ENCODE measurements at regions not wholly inside any gene's neighbourhood (a gene's known extent, or its start where the extent isn't known, plus 50 kb on each side); places are given as distances from the start of the nearest gene placed in this dataset.

DNA sequence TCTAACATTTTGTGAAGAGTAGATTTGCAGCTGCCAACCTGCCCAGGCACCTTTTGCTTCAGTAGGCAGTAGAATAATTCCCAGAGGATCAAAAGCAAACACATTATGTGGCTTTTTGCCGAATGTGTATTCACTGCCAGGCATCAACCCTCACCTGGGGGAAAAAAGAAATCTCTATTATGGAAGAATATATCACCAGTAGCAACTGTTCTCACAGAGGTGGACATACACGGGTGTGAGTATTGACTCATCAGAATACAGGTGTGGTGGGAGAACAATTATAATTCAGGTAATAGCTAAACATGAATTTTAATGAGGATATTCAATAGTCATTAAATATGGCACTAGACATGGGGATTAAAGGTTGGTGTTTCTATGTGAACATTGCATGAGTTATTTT lies 910.7 kb downstream of the TFAP2A start:
- peaks cover 3% of the 10 kb centered on the region for H3K4me1 ChIP-seq
- no peak for DNase-seq (ENCODE audit: extremely low spot score in 2 of 2)
- no peak overlapping the region for H3K27ac ChIP-seq
- intact Hi-C loops (cut with DNase I), result no loop called here
- H3K9me3 ChIP-seq, result no peaks in the 10 kb centered on the region
- no peak for TF ChIP-seq POLR2AphosphoS5 (IDR thresholded peaks at IDR 0.05; ENCODE audit: insufficient read depth in 1 of 2, low read depth in 1 of 2)
- no peak for TF ChIP-seq POLR2A (IDR thresholded peaks at IDR 0.05)
- TF ChIP-seq, protein P1, sequence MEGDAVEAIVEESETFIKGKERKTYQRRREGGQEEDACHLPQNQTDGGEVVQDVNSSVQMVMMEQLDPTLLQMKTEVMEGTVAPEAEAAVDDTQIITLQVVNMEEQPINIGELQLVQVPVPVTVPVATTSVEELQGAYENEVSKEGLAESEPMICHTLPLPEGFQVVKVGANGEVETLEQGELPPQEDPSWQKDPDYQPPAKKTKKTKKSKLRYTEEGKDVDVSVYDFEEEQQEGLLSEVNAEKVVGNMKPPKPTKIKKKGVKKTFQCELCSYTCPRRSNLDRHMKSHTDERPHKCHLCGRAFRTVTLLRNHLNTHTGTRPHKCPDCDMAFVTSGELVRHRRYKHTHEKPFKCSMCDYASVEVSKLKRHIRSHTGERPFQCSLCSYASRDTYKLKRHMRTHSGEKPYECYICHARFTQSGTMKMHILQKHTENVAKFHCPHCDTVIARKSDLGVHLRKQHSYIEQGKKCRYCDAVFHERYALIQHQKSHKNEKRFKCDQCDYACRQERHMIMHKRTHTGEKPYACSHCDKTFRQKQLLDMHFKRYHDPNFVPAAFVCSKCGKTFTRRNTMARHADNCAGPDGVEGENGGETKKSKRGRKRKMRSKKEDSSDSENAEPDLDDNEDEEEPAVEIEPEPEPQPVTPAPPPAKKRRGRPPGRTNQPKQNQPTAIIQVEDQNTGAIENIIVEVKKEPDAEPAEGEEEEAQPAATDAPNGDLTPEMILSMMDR (IDR thresholded peaks at IDR 0.05), result no peak
- H3K27me3 ChIP-seq, result no peaks in the 10 kb centered on the region
- H3K36me3 ChIP-seq, result no peaks in the 10 kb centered on the region
- H3K4me3 ChIP-seq, result no peak overlapping the region

DNA sequence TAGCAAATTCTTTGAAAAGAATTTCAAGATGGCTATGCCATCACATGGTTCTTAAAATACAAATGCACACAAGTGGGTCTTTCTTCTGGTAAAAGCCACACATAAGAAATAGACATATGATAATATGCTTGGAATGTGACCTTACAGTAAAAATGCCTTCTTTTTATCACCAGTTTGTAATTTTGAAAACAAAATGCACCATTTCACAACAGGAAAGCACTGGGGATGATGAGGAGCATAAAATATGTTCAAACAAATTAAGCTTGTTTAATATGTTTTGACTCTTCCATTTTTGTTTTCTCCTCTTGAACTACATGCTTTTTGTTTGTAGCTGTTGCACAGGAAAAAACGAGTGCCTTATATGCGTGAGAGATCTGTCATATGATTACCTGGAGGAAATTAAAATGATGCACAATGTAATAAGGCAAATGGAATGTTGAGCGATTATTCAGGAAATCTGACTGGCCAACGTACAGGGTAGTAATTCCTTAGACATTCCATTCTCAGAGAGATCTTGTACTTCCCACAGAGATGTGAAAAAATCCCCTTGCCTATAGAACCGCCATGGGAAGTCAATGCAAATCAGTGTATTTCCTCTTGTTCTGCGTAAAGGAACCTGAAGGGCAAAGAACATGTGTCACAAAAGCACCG lies 911.6 kb downstream of the TFAP2A start:
- TF ChIP-seq POLR2A (IDR thresholded peaks at IDR 0.05), result no peak
- TF ChIP-seq POLR2AphosphoS5 (IDR thresholded peaks at IDR 0.05; ENCODE audit: insufficient read depth in 1 of 2, low read depth in 1 of 2), result no peak
- TF ChIP-seq, protein P1 (IDR thresholded peaks at IDR 0.05), result no peak
- Histone ChIP-seq H3K27ac (no peak overlapping the region), H3K27me3 (no peaks in the 10 kb centered on the region), H3K36me3 (no peaks in the 10 kb centered on the region), H3K4me3 (no peak overlapping the region), H3K4me1 (peaks cover 3% of the 10 kb centered on the region), H3K9me3 (no peaks in the 10 kb centered on the region)
- intact Hi-C loops (cut with DNase I), result no loop called here
- DNase-seq (ENCODE audit: extremely low spot score in 2 of 2), result no peak

DNA sequence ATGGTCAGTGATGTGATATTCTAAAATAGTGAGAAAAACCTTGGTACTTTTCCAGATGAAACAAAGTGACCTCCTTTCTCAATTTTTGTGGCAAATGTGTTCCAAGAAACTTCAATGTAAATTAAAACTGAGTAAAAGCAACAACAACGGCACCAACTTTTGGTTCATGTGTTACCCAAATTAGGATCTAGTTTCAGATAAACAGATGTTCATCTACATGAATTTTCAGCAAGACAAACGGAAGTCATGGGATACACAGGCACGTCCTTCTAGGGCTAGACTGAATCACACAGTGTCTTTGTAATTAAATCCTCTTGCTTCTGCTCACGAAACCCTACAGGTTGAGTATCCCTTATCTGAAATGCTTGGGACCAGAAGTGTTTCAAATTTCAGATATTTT lies 915.2 kb downstream of the TFAP2A start:
- no peak for TF ChIP-seq POLR2AphosphoS5 (IDR thresholded peaks at IDR 0.05; ENCODE audit: insufficient read depth in 1 of 2, low read depth in 1 of 2)
- TF ChIP-seq, protein P1 (IDR thresholded peaks at IDR 0.05), result no peak
- TF ChIP-seq POLR2A (IDR thresholded peaks at IDR 0.05), result no peak
- DNase-seq (ENCODE audit: extremely low spot score in 2 of 2), result no peak
- Histone ChIP-seq H3K27me3 (no peaks in the 10 kb centered on the region), H3K4me3 (no peak overlapping the region), H3K27ac (no peak overlapping the region), H3K9me3 (no peaks in the 10 kb centered on the region), H3K36me3 (no peaks in the 10 kb centered on the region), H3K4me1 (peaks cover 3% of the 10 kb centered on the region)
- intact Hi-C loops (cut with DNase I), result no loop called here

DNA sequence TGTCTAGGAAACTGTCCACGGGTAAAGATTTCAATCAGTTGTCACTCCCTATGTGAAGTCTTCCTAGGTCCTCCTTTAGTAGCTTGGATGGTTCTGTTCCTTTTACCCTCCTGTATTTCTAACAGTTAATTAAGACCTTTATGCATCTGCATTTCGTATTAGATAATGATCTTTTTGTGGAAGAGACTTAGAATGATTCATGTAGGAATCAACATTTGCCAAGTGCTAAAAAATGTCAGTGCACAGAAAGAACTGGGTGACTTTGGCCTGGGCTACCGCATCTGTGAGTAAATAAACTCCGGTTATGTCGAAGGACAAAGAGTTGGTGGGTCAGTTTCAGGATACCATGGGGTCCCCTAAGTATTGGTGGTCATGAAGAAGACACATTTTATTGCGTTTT lies 918.0 kb downstream of the TFAP2A start:
- no peaks in the 10 kb centered on the region for H3K27me3 ChIP-seq
- no peaks in the 10 kb centered on the region for H3K4me1 ChIP-seq
- H3K27ac ChIP-seq, result no peak overlapping the region
- no peak for DNase-seq (ENCODE audit: extremely low spot score in 2 of 2)
- no peaks in the 10 kb centered on the region for H3K9me3 ChIP-seq
- H3K36me3 ChIP-seq, result no peaks in the 10 kb centered on the region
- H3K4me3 ChIP-seq, result no peak overlapping the region
- TF ChIP-seq POLR2AphosphoS5 (IDR thresholded peaks at IDR 0.05; ENCODE audit: insufficient read depth in 1 of 2, low read depth in 1 of 2), result no peak
- TF ChIP-seq, protein P1 (IDR thresholded peaks at IDR 0.05), result no peak
- intact Hi-C loops (cut with DNase I), result no loop called here

DNA sequence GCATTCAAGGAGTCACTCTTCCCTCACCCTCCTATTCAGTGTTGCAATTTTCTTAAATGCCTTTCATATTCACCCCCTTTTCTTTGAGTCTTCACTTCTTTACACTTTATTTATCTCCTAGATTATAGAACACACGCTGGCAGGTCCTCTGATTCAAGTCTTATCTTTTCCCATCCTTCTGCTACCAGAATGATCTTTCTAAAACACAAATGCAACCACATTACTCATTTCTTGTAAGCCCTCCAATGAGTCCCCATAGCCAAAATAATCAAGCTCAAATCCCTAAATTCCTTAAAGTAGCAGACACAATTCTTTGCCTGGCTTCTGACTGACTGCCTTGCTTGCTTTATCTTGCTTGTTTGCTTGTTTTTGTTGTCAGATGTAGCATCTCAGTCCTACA lies 920.0 kb downstream of the TFAP2A start:
- no peak overlapping the region for H3K27ac ChIP-seq
- no peak for DNase-seq (ENCODE audit: extremely low spot score in 2 of 2)
- H3K4me3 ChIP-seq, result no peak overlapping the region
- intact Hi-C loops (cut with DNase I), result no loop called here
- no peaks in the 10 kb centered on the region for H3K36me3 ChIP-seq
- H3K9me3 ChIP-seq, result no peaks in the 10 kb centered on the region
- TF ChIP-seq POLR2A (IDR thresholded peaks at IDR 0.05) (no peak), POLR2AphosphoS5 (IDR thresholded peaks at IDR 0.05; ENCODE audit: insufficient read depth in 1 of 2, low read depth in 1 of 2) (no peak)
- TF ChIP-seq, protein P1 (IDR thresholded peaks at IDR 0.05), result no peak
- no peaks in the 10 kb centered on the region for H3K4me1 ChIP-seq
- H3K27me3 ChIP-seq, result no peaks in the 10 kb centered on the region

Measured in vagina (tissue), 2 donors.